Inflammatory macrophage treated with lipopolysaccharide for 4 hours (primary cell): ENCODE measurements at regions not wholly inside any gene's neighbourhood (a gene's known extent, or its start where the extent isn't known, plus 50 kb on each side); places are given as distances from the start of the nearest gene placed in this dataset.

Source experiments
- DNase-seq: peaks from one replicate; pipeline ENCODE4 v3.0.0-alpha.2; 2020

GRCh38 chr2:39540414-39540813 is 103.3 kb upstream of the MAP4K3 start:
- no peak for DNase-seq

GRCh38 chr2:39541011-39541930 is 104.2 kb upstream of the MAP4K3 start:
- no peak for DNase-seq

- DNase-seq: no peak
Observed at GRCh38 chr2:39542523-39542922, 105.4 kb upstream of the MAP4K3 start.

DNA sequence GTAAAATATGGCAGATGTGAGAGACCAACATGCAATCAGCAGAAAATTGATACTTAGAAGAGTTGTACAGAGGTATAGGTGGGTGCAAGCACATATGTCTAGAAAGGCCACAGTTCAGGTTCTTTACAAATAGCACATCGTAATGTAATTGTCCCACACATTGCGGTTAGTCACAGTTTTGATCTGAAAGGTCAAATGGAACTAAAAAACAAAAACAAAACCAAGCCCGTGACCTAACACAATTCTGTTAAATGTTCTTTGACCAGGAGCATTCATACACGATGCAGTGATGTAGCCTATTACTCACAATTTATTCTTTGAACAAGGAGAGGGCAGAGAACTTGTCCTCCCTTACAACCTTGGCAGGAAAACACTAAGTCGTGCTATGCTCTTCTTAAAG is 108.9 kb upstream of the MAP4K3 start:
- no peak for DNase-seq

- DNase-seq: no peak
Observed at GRCh38 chr2:39546409-39546808, 109.3 kb upstream of the MAP4K3 start.

DNA sequence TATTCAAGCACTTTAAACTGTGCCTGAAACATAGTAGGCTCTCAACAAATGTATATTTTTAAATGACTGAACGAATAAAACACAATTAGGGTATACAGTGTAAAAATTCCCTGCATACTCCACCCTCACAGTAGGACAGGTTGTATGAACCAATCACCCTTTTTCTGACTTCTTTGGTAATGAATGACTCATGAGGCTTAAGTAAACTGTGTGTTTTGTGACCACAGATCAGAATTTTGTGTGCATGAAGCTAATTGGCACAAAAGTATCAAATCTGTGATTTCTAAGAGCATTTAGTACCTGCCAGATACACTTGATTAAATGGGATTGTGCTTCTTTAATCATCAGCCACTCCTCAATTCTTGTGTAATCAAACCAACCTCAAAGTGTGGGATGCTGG is 109.9 kb upstream of the MAP4K3 start:
- no peak for DNase-seq

- DNase-seq: no peak
Observed at GRCh38 chr2:39547811-39548719, 111.0 kb upstream of the MAP4K3 start.

- no peak for DNase-seq
Observed at GRCh38 chr2:39549000-39549399, 111.9 kb upstream of the MAP4K3 start.

GRCh38 chr2:39549718-39550464 is 112.8 kb upstream of the MAP4K3 start:
- no peak for DNase-seq

DNA sequence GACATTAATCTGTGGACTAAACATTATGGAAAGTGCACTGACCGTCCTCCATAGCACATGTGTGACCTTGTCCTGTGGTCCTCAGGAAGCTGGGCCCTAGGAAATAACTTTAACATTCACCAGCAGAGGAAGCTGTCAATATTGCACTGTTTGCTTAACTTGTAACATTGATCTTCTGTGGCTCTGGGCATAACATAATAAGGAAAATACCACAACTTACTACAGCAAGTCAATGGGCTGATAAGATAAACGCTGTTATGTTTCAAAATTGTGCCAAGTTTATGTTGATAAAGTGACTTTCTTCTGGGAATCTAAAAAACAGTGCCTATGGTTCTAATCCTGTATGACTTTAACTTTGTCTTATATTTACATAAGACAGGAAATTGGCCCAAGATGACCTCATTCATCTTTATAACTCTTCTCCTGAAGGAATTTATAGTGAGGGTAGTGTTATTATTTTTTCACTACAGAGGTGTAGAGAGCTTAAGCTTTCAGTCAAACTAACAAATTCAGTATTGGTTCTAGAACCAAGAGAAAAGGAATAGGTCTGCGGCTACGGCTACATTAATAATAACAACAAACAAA is 113.7 kb upstream of the MAP4K3 start:
- no peak for DNase-seq

- no peak for DNase-seq
Observed at GRCh38 chr2:39558906-39559305, 106.8 kb upstream of the TMEM178A start.

GRCh38 chr2:39563572-39563971 is 102.1 kb upstream of the TMEM178A start:
- DNase-seq: no peak

- no peak for DNase-seq
Observed at GRCh38 chr2:39567507-39567906, 98.2 kb upstream of the TMEM178A start.

DNA sequence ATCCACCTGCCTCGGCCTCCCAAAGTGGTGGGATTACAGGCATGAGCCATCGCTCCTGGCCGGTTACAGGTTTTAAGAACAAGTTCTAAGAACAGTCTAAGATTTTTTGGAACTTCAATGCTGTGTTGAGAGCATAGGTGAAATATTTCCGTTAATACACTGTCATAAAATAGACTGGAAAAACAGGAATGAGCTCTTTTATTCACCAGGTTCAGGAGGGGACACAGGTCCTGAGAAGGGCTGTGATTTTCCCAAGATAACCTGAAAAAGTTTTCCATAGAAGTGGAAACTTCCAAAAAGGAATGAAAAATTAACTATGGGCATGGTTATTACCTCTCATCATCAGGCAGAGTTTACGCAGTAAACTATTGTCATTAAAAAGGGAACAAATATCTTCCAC is 97.6 kb upstream of the TMEM178A start:
- no peak for DNase-seq

GRCh38 chr2:39568561-39569006 is 97.1 kb upstream of the TMEM178A start:
- peak; percentile 18 for DNase-seq

GRCh38 chr2:39570130-39570555 is 95.6 kb upstream of the TMEM178A start:
- DNase-seq: no peak

DNA sequence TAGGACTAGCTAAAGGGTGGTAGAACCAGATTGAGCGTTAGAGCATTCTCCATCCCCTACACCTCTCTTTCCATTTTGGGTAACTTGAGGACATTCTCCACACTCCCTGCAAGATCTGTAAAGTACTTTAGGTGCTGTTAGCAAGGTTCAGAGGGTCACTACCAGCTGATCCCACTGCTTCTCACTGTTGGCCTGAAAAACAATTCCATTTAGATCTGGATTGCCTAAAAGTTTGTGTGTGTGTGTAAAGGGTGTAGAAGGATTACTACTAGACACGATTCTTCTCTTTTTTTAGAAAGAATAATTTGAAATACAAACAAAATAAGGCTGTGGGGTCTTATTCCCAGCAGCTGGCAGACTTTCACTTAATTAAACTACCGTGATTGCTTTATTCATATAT is 95.1 kb upstream of the TMEM178A start:
- no peak for DNase-seq

DNA sequence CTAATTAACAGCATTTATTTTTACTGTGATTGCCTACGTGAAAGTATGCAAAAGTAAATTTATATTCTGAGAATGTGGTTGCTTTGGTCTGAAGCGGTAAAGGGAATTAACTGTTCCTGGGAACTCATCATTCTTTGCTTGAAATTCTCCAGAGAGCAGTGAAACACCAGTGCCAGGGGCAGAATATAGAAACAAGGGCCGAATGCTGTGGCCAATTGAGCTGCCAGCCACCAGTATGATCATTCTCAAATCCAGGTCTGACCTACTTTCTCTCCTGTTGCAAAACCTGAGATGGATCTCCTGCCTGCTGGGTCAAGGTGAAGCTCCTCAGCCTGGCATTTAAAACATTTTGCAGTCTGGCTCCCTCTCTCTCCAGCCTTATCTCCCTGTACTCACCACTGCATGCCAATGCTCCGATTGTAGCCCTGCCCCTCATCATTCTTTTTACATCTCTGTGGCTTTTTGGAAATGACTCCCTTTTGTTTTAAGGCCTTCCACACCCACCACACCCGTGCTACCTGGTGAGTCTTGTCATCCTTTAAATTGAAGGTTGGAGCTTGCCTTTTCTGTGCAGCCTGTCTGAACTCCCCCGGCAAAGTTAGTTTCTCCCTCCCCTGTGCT is 94.5 kb upstream of the TMEM178A start:
- DNase-seq: no peak

DNA sequence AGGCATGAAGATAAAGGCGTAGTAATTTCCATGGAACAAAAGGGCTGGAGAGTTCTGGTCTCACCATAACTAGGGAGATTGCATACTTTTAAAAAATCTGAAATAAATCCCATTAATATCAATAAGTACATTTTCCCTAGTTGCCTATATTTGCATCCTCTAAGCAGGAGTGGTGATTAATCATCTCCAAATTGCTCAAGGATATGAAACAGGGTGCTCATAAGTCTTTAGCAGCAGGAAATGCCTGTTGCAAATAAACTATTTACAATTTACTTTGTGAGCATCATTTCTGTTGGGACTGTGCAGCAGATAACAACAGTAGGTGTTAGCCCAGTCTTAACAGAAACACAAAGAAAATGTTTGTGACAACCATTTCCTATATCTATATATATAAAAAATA is 92.4 kb upstream of the TMEM178A start:
- no peak for DNase-seq

GRCh38 chr2:39581866-39582265 is 83.9 kb upstream of the TMEM178A start:
- DNase-seq: no peak

GRCh38 chr2:39583213-39583612 is 82.5 kb upstream of the TMEM178A start:
- DNase-seq: no peak

- no peak for DNase-seq
Observed at GRCh38 chr2:39583781-39584180, 81.9 kb upstream of the TMEM178A start.
